ENCODE measurements at regions not wholly inside any gene's neighbourhood (a gene's known extent, or its start where the extent isn't known, plus 50 kb on each side); places are given as distances from the start of the nearest gene placed in this dataset.
"Not testable (repeated sequence)": the region's sequence is repeated elsewhere in the genome, so short reads cannot be mapped to it uniquely, and the experiment has no call there.

GRCh38 chr3:104245981-104246380 is 1120.7 kb upstream of the ALCAM start:
- ChIA-PET CTCF (no interaction called here), POLR2A (no interaction called here)

GRCh38 chr3:104257486-104257885 is 1109.2 kb upstream of the ALCAM start:
- CTCF ChIA-PET, result no interaction called here

GRCh38 chr3:104263477-104263876 is 1103.2 kb upstream of the ALCAM start:
- POLR2A ChIA-PET, result no interaction called here
- CTCF ChIA-PET, result no interaction called here

More at GRCh38 chr3:104257486-104257885, 1109.2 kb upstream of the ALCAM start:
- POLR2A ChIA-PET, result no interaction called here

- POLR2A ChIA-PET, CTCF ChIA-PET: not testable (repeated sequence)
Measured at GRCh38 chr3:104266219-104266618, 1100.5 kb upstream of the ALCAM start.

- ChIA-PET POLR2A (no interaction called here), CTCF (no interaction called here)
Measured at GRCh38 chr3:104269771-104270170, 1096.9 kb upstream of the ALCAM start.

GRCh38 chr3:104273046-104273649 is 1093.6 kb upstream of the ALCAM start:
- POLR2A ChIA-PET, result no interaction called here
- CTCF ChIA-PET, result no interaction called here

GRCh38 chr3:104275199-104275598 is 1091.5 kb upstream of the ALCAM start:
- ChIA-PET CTCF (no interaction called here), POLR2A (no interaction called here)

- POLR2A ChIA-PET, result no interaction called here
- CTCF ChIA-PET, result no interaction called here
Measured at GRCh38 chr3:104279617-104280016, 1087.1 kb upstream of the ALCAM start.

- POLR2A ChIA-PET, result no interaction called here
- CTCF ChIA-PET, result no interaction called here
Measured at GRCh38 chr3:104281713-104282112, 1085.0 kb upstream of the ALCAM start.

- POLR2A ChIA-PET, result no interaction called here
- CTCF ChIA-PET, result no interaction called here
Measured at GRCh38 chr3:104286645-104287044, 1080.1 kb upstream of the ALCAM start.

- POLR2A ChIA-PET, result no interaction called here
- CTCF ChIA-PET, result no interaction called here
Measured at GRCh38 chr3:104291437-104291851, 1075.3 kb upstream of the ALCAM start.

GRCh38 chr3:104291878-104292277 is 1074.8 kb upstream of the ALCAM start:
- CTCF ChIA-PET, result no interaction called here
- POLR2A ChIA-PET, result no interaction called here

GRCh38 chr3:104297617-104298016 is 1069.1 kb upstream of the ALCAM start:
- POLR2A ChIA-PET, result no interaction called here

GRCh38 chr3:104298662-104299061 is 1068.0 kb upstream of the ALCAM start:
- CTCF ChIA-PET, result no interaction called here

More at GRCh38 chr3:104297617-104298016, 1069.1 kb upstream of the ALCAM start:
- CTCF ChIA-PET, result no interaction called here

GRCh38 chr3:104316118-104316517 is 1050.6 kb upstream of the ALCAM start:
- ChIA-PET CTCF (no interaction called here), POLR2A (no interaction called here)

More at GRCh38 chr3:104298662-104299061, 1068.0 kb upstream of the ALCAM start:
- POLR2A ChIA-PET, result no interaction called here

- CTCF ChIA-PET, result no interaction called here
- POLR2A ChIA-PET, result no interaction called here
Measured at GRCh38 chr3:104323226-104323625, 1043.5 kb upstream of the ALCAM start.

- ChIA-PET POLR2A (no interaction called here), CTCF (no interaction called here)
Measured at GRCh38 chr3:104347291-104347690, 1019.4 kb upstream of the ALCAM start.

GRCh38 chr3:104349836-104350235 is 1016.9 kb upstream of the ALCAM start:
- CTCF ChIA-PET, result no interaction called here
- POLR2A ChIA-PET, result no interaction called here

GRCh38 chr3:104353951-104354350 is 1012.8 kb upstream of the ALCAM start:
- ChIA-PET CTCF (no interaction called here), POLR2A (no interaction called here)

GRCh38 chr3:104359546-104359945 is 1007.2 kb upstream of the ALCAM start:
- POLR2A ChIA-PET, result no interaction called here
- CTCF ChIA-PET, result no interaction called here

- ChIA-PET CTCF (no interaction called here), POLR2A (no interaction called here)
Measured at GRCh38 chr3:104360038-104360437, 1006.7 kb upstream of the ALCAM start.

GRCh38 chr3:104361748-104362147 is 1005.0 kb upstream of the ALCAM start:
- CTCF ChIA-PET, result not testable (repeated sequence)

GRCh38 chr3:104362319-104362718 is 1004.4 kb upstream of the ALCAM start:
- POLR2A ChIA-PET, result no interaction called here

More at GRCh38 chr3:104361748-104362147, 1005.0 kb upstream of the ALCAM start:
- POLR2A ChIA-PET, result not testable (repeated sequence)

More at GRCh38 chr3:104362319-104362718, 1004.4 kb upstream of the ALCAM start:
- CTCF ChIA-PET, result no interaction called here

Measured in activated CD8-positive, alpha-beta memory T cell treated with anti-CD3 and anti-CD28 coated beads for 36 hours (primary cell).